Parathyroid adenoma (tissue), 2 donors: ENCODE measurements at regions not wholly inside any gene's neighbourhood (a gene's known extent, or its start where the extent isn't known, plus 50 kb on each side); places are given as distances from the start of the nearest gene placed in this dataset.

Experiments used
- H2AFZ ChIP-seq: fragments of 300-600 bp; sonication (generic); one replicate; pipeline ENCODE4 v1.7.0; 2017; ENCODE audit warnings: antibody characterized with exemption, mild to moderate bottlenecking
- H3K27ac ChIP-seq: fragments of 300-600 bp; sonication (generic); one replicate; pipeline ENCODE4 v1.7.0; 2017
- H3K27me3 ChIP-seq: fragments of 300-600 bp; sonication (generic); one replicate; pipeline ENCODE4 v1.7.0; 2017; ENCODE audit warnings: low read length; ENCODE audit not compliant: control insufficient read depth, insufficient read depth
- H3K36me3 ChIP-seq: fragments of 300-600 bp; sonication (generic); one replicate; pipeline ENCODE4 v1.7.0; 2017; ENCODE audit warnings: low read length; ENCODE audit not compliant: control insufficient read depth, insufficient read depth
- H3K4me1 ChIP-seq: fragments of 300-600 bp; sonication (generic); one replicate; pipeline ENCODE4 v1.7.0; 2017; ENCODE audit warnings: control low read depth
- H3K4me2 ChIP-seq: fragments of 300-600 bp; sonication (generic); one replicate; pipeline ENCODE4 v1.7.0; 2017; ENCODE audit warnings: low read length
- H3K4me3 ChIP-seq: fragments of 300-600 bp; sonication (generic); one replicate; pipeline ENCODE4 v1.7.0; 2017; ENCODE audit warnings: low read depth, low read length
- H3K79me2 ChIP-seq: fragments of 300-600 bp; sonication (generic); one replicate; pipeline ENCODE4 v1.7.0; 2017; ENCODE audit warnings: control low read depth
- H3K9ac ChIP-seq: fragments of 300-600 bp; sonication (generic); one replicate; pipeline ENCODE4 v1.7.0; 2017; ENCODE audit warnings: mild to moderate bottlenecking
- H3K9me3 ChIP-seq: fragments of 300-600 bp; sonication (generic); one replicate; pipeline ENCODE4 v1.7.0; 2017; ENCODE audit warnings: low read length; ENCODE audit not compliant: control insufficient read depth
- CTCF ChIP-seq: fragments of 300-600 bp; sonication (generic); IDR thresholded peaks from one replicate; pipeline ENCODE4 v1.7.0; 2017; ENCODE audit warnings: antibody characterized with exemption, mild to moderate bottlenecking
- donor health status: primary hyperparathyroidism.

GRCh38 chr5:68803881-68804319, 289.9 kb upstream of the SLC30A5 start:
- Histone ChIP-seq H2AFZ (no peak overlapping the region), H3K27me3 (no peaks in the 10 kb centered on the region), H3K4me3 (no peak overlapping the region), H3K9ac (no peak overlapping the region), H3K27ac (no peak overlapping the region), H3K36me3 (no peaks in the 10 kb centered on the region), H3K79me2 (no peaks in the 10 kb centered on the region), H3K9me3 (no peaks in the 10 kb centered on the region), H3K4me1 (no peaks in the 10 kb centered on the region), H3K4me2 (no peak overlapping the region)
- TF ChIP-seq CTCF, result no peak

DNA sequence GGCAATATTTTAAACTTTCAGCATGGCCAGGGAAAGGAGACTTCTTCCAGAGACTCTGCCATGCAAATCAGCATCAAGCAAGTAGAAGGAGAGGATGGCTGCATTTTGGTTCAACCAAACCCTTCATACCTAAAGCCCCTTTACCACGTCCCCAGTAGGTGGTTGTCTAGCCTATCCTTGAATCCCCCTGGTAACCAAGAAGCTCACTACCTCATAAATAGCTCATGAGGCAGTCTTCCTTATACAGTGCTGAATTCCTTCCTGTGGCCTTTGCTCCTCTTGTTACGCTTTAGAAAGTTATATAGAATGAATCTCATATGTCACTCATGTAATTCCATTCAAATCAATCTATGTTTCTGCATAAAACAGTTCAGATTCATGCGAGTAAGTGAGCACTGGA, 289.5 kb upstream of the SLC30A5 start:
- no peaks in the 10 kb centered on the region for H3K9me3 ChIP-seq
- no peak overlapping the region for H3K27ac ChIP-seq
- H3K4me1 ChIP-seq, result no peaks in the 10 kb centered on the region
- H2AFZ ChIP-seq, result no peak overlapping the region
- H3K4me3 ChIP-seq, result no peak overlapping the region
- no peak overlapping the region for H3K4me2 ChIP-seq
- no peaks in the 10 kb centered on the region for H3K27me3 ChIP-seq
- TF ChIP-seq CTCF, result no peak
- no peak overlapping the region for H3K9ac ChIP-seq
- no peaks in the 10 kb centered on the region for H3K36me3 ChIP-seq
- H3K79me2 ChIP-seq, result no peaks in the 10 kb centered on the region

- TF ChIP-seq CTCF, result no peak
- H3K9me3 ChIP-seq, result no peaks in the 10 kb centered on the region
- H3K4me2 ChIP-seq, result no peak overlapping the region
- no peaks in the 10 kb centered on the region for H3K4me1 ChIP-seq
- H3K9ac ChIP-seq, result no peak overlapping the region
- no peaks in the 10 kb centered on the region for H3K36me3 ChIP-seq
- H3K27ac ChIP-seq, result no peak overlapping the region
- H2AFZ ChIP-seq, result no peak overlapping the region
- H3K4me3 ChIP-seq, result no peak overlapping the region
- no peaks in the 10 kb centered on the region for H3K27me3 ChIP-seq
- no peaks in the 10 kb centered on the region for H3K79me2 ChIP-seq
Observed at GRCh38 chr5:68805444-68805843, 288.4 kb upstream of the SLC30A5 start.

GRCh38 chr5:68817632-68818031, 276.2 kb upstream of the SLC30A5 start:
- Histone ChIP-seq H3K79me2 (no peaks in the 10 kb centered on the region), H3K36me3 (no peaks in the 10 kb centered on the region), H2AFZ (no peak overlapping the region), H3K9ac (no peak overlapping the region), H3K4me3 (no peak overlapping the region), H3K9me3 (no peaks in the 10 kb centered on the region), H3K27me3 (no peaks in the 10 kb centered on the region), H3K4me1 (no peaks in the 10 kb centered on the region), H3K27ac (no peak overlapping the region), H3K4me2 (no peak overlapping the region)
- TF ChIP-seq CTCF, result no peak

DNA sequence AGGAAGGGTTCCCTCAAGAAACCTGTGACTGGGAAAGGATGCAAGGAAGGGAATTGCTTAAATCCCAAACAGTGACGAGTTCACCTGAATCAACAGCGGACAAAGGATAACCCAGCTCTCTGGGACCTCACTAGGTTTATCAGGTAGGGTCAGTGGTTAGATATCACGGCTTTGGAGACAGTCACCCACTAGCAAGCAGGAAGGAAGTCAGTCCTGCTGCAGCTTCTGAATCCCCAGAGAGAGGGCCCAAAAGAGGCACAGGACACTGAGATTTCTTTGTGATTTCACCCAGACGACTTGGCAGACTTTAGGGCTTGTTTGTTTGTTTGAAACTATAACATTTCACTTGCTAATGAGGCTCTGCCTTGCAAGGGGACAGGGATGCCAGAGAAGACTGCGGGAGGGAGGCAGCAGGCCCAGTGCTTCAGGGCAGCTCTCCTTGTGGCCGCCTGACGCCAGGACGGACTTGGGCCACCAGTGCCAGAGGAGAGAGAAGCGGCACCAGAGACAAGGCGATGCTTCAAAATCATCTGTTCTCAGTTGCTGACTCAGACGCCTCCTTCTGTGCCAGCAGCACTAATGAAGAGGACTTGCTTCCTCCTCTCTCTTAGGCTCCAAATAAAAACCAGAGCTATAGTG, 275.6 kb upstream of the SLC30A5 start:
- no peak overlapping the region for H3K4me3 ChIP-seq
- H3K36me3 ChIP-seq, result no peaks in the 10 kb centered on the region
- H3K9ac ChIP-seq, result no peak overlapping the region
- no peak for TF ChIP-seq CTCF
- no peaks in the 10 kb centered on the region for H3K79me2 ChIP-seq
- no peaks in the 10 kb centered on the region for H3K9me3 ChIP-seq
- no peak overlapping the region for H3K27ac ChIP-seq
- H3K4me2 ChIP-seq, result no peak overlapping the region
- H3K27me3 ChIP-seq, result no peaks in the 10 kb centered on the region
- no peak overlapping the region for H2AFZ ChIP-seq
- no peaks in the 10 kb centered on the region for H3K4me1 ChIP-seq
